NT2/D1 (cell line): ENCODE measurements at regions not wholly inside any gene's neighbourhood (a gene's known extent, or its start where the extent isn't known, plus 50 kb on each side); places are given as distances from the start of the nearest gene placed in this dataset.
"Not testable (repeated sequence)": the region's sequence is repeated elsewhere in the genome, so short reads cannot be mapped to it uniquely, and the experiment has no call there.

ENCODE experiments used
- SUZ12 ChIP-seq: IDR thresholded peaks from 2 replicates; pipeline ENCODE4 v1.6.1; 2011; ENCODE audit not compliant: insufficient read length, insufficient read depth; ENCODE audit errors: extremely low read depth
- YY1 ChIP-seq: IDR thresholded peaks from 2 replicates; pipeline ENCODE4 v1.6.1; 2011; ENCODE audit not compliant: insufficient read length, insufficient read depth

- TF ChIP-seq YY1, SUZ12: not testable (repeated sequence)
These were observed 169.4 kb upstream of the SFSWAP start for GRCh38 chr12:131541512-131541911.
